GM19328 (cell line): ENCODE measurements at regions not wholly inside any gene's neighbourhood (a gene's known extent, or its start where the extent isn't known, plus 50 kb on each side); places are given as distances from the start of the nearest gene placed in this dataset.
"Not testable (repeated sequence)": the region's sequence is repeated elsewhere in the genome, so short reads cannot be mapped to it uniquely, and the experiment has no call there.

Experiments used
- ATAC-seq: cut with Tn5 transposase; IDR thresholded peaks from one replicate; pipeline ENCODE4 v1.9.1; 2021; ENCODE audit warnings: mild to moderate bottlenecking, moderate library complexity; ENCODE audit not compliant: unreplicated experiment

- ATAC-seq = not testable (repeated sequence)
Measured at GRCh38 chr4:49322610-49323572, 336.8 kb downstream of the CWH43 start.

GRCh38 chr4:49323573-49323940 is 337.5 kb downstream of the CWH43 start:
- ATAC-seq = not testable (repeated sequence)
